C4-2B (cell line): ENCODE measurements at regions not wholly inside any gene's neighbourhood (a gene's known extent, or its start where the extent isn't known, plus 50 kb on each side); places are given as distances from the start of the nearest gene placed in this dataset.

ENCODE experiments used
- CTCF ChIP-seq: fragments of 450-650 bp; conservative IDR thresholded peaks from 2 replicates; pipeline ENCODE4 v1.5.1; 2017; ENCODE audit warnings: mild to moderate bottlenecking
- ZFX ChIP-seq: fragments of 450-650 bp; IDR thresholded peaks from 2 replicates; pipeline ENCODE4 v1.6.1; 2017

- no peak for TF ChIP-seq CTCF
- no peak for TF ChIP-seq ZFX
These were observed 190.3 kb downstream of the KLF12 start for GRCh38 chr13:73943965-73944233.
